ENCODE measurements at regions not wholly inside any gene's neighbourhood (a gene's known extent, or its start where the extent isn't known, plus 50 kb on each side); places are given as distances from the start of the nearest gene placed in this dataset.

- TF ChIP-seq CTCF (IDR thresholded peaks at IDR 0.05) (no peak), POLR2A (IDR thresholded peaks at IDR 0.05) (no peak)
These were observed 77.7 kb upstream of the MAP4K3 start for GRCh38 chr2:39514825-39515224.
